PC-9 (cell line): ENCODE measurements at regions not wholly inside any gene's neighbourhood (a gene's known extent, or its start where the extent isn't known, plus 50 kb on each side); places are given as distances from the start of the nearest gene placed in this dataset.

Source experiments
- BruUV-seq: library from RNA; stranded (reverse); fragments of 400-500 nt; replicated peaks from 2 replicates; lab custom pipeline; 2021; lab: Mats Ljungman, UMichigan
- CTCF ChIA-PET: fragments of 300-600 bp; sonication (Branson Sonifier 250); formaldehyde crosslinking; loops from one replicate; lab custom pipeline; 2022; ENCODE audit warnings: antibody characterized with exemption; lab: Charles Lee
- POLR2A ChIA-PET: fragments of 300-600 bp; sonication (Branson Sonifier 250); formaldehyde crosslinking; loops from one replicate; lab custom pipeline; 2022; ENCODE audit warnings: antibody characterized with exemption; ENCODE audit not compliant: unreplicated experiment; lab: Charles Lee
- DNase-seq, 2 experiments: peaks; one replicate each; pipeline versions ENCODE4 v3.0.0 to v3.0.0-alpha.2; 2015 to 2022; ENCODE audit warnings: mixed read lengths in 1 of 2
- H2AFZ ChIP-seq: fragments of 200-600 bp; sonication (generic); 2 replicates; pipeline ENCODE4 v1.8.1; 2017; ENCODE audit warnings: antibody characterized with exemption
- H3F3A ChIP-seq: fragments of 200-600 bp; sonication (generic); 2 replicates; pipeline ENCODE4 v1.8.1; 2017; ENCODE audit warnings: antibody characterized with exemption, mild to moderate bottlenecking, low read depth; ENCODE audit not compliant: insufficient read depth
- H3K27ac ChIP-seq: fragments of 200-600 bp; sonication (generic); 2 replicates; pipeline ENCODE4 v1.6.1; 2016; ENCODE audit warnings: mixed run types
- H3K27me3 ChIP-seq: fragments of 200-600 bp; sonication (generic); 2 replicates; pipeline ENCODE4 v1.6.1; 2016; ENCODE audit warnings: low read depth, mixed run types; ENCODE audit not compliant: insufficient read depth
- H3K36me3 ChIP-seq: fragments of 200-600 bp; sonication (generic); 2 replicates; pipeline ENCODE4 v1.6.1; 2016; ENCODE audit warnings: low read depth, mixed run types
- H3K4me1 ChIP-seq: fragments of 200-600 bp; sonication (generic); replicated peaks from 2 replicates; pipeline ENCODE4 v1.6.1; 2016; ENCODE audit warnings: mixed run types; ENCODE audit not compliant: insufficient read depth
- H3K4me2 ChIP-seq: fragments of 200-600 bp; sonication (generic); 2 replicates; pipeline ENCODE4 v1.6.1; 2017; ENCODE audit warnings: mixed run types
- H3K4me3 ChIP-seq: fragments of 200-600 bp; sonication (generic); 2 replicates; pipeline ENCODE4 v1.6.1; 2016; ENCODE audit warnings: mixed run types
- H3K79me2 ChIP-seq: fragments of 200-600 bp; sonication (generic); 2 replicates; pipeline ENCODE4 v1.6.1; 2017; ENCODE audit warnings: low read depth, mixed run types
- H3K9me2 ChIP-seq: fragments of 200-600 bp; sonication (generic); 2 replicates; pipeline ENCODE4 v1.8.1; 2017; ENCODE audit warnings: mild to moderate bottlenecking; ENCODE audit not compliant: insufficient read depth
- H3K9me3 ChIP-seq: fragments of 200-600 bp; sonication (generic); 2 replicates; pipeline ENCODE4 v1.8.1; 2016; ENCODE audit warnings: low read depth; ENCODE audit not compliant: insufficient read depth
- H4K20me1 ChIP-seq: fragments of 200-600 bp; sonication (generic); 2 replicates; pipeline ENCODE4 v1.8.1; 2017; ENCODE audit not compliant: insufficient read depth
- CTCF ChIP-seq: fragments of 200-600 bp; sonication (generic); conservative IDR thresholded peaks from 2 replicates; pipeline ENCODE4 v1.6.1; 2017; ENCODE audit warnings: mixed run types, antibody characterized with exemption, mild to moderate bottlenecking, moderate library complexity
- EZH2 ChIP-seq: fragments of 200-600 bp; sonication (generic); IDR thresholded peaks from 2 replicates; pipeline ENCODE4 v1.8.0; 2017; ENCODE audit warnings: antibody characterized with exemption, low read depth
- intact Hi-C: fragments of 100-400 bp; cut with micrococcal nuclease; formaldehyde crosslinking; loops from one replicate; pipeline ENCODE4 v1.10.0; 2022; ENCODE audit not compliant: unreplicated experiment

GRCh38 chr3:44120721-44121582 is 120.7 kb upstream of the TOPAZ1 start:
- Histone ChIP-seq H3K4me1 (no peaks in the 10 kb centered on the region), H4K20me1 (no peaks in the 10 kb centered on the region), H3K79me2 (no peaks in the 10 kb centered on the region), H3K4me3 (no peak overlapping the region), H2AFZ (no peak overlapping the region), H3K9me2 (no peaks in the 10 kb centered on the region), H3K36me3 (no peaks in the 10 kb centered on the region), H3K9me3 (no peaks in the 10 kb centered on the region), H3F3A (peaks cover 14% of the 10 kb centered on the region; the same call in 1 of the 2 replicates), H3K4me2 (no peak overlapping the region), H3K27me3 (no peaks in the 10 kb centered on the region), H3K27ac (no peak overlapping the region)
- POLR2A ChIA-PET, result interaction anchor here (0.6 kb wide), 1 partner anchor 113 kb away, joined by 4 read pairs; no protein-coding TSS in a partner anchor
- TSS peak; percentile 2 for BruUV-seq
- CTCF ChIA-PET, result no interaction called here
- intact Hi-C loops, result no loop called here
- no peak for DNase-seq
- TF ChIP-seq CTCF (no peak), EZH2 (no peak)

- ChIA-PET POLR2A (no interaction called here), CTCF (no interaction called here)
- Histone ChIP-seq H3K4me2 (no peak overlapping the region), H3K36me3 (no peaks in the 10 kb centered on the region), H3F3A (peaks cover 10% of the 10 kb centered on the region; the same call in 1 of the 2 replicates), H3K4me3 (no peak overlapping the region), H3K27ac (no peak overlapping the region), H4K20me1 (no peaks in the 10 kb centered on the region), H3K79me2 (no peaks in the 10 kb centered on the region), H3K9me3 (no peaks in the 10 kb centered on the region), H2AFZ (no peak overlapping the region), H3K9me2 (no peaks in the 10 kb centered on the region), H3K4me1 (no peaks in the 10 kb centered on the region), H3K27me3 (no peaks in the 10 kb centered on the region)
- no TSS peak for BruUV-seq
- no peak for DNase-seq
- intact Hi-C loops, result no loop called here
- no peak for TF ChIP-seq EZH2
- TF ChIP-seq CTCF, result no peak
These were observed 116.4 kb upstream of the TOPAZ1 start for GRCh38 chr3:44125246-44125645.

GRCh38 chr3:44125882-44126281 is 115.8 kb upstream of the TOPAZ1 start:
- Histone ChIP-seq H2AFZ (no peak overlapping the region), H3K9me2 (no peaks in the 10 kb centered on the region), H3K4me1 (no peaks in the 10 kb centered on the region), H4K20me1 (no peaks in the 10 kb centered on the region), H3F3A (peaks cover 6% of the 10 kb centered on the region; the same call in 1 of the 2 replicates), H3K36me3 (no peaks in the 10 kb centered on the region), H3K4me3 (no peak overlapping the region), H3K4me2 (no peak overlapping the region), H3K9me3 (no peaks in the 10 kb centered on the region), H3K27ac (no peak overlapping the region), H3K79me2 (no peaks in the 10 kb centered on the region), H3K27me3 (no peaks in the 10 kb centered on the region)
- no TSS peak for BruUV-seq
- ChIA-PET POLR2A (no interaction called here), CTCF (no interaction called here)
- TF ChIP-seq EZH2 (no peak), CTCF (no peak)
- intact Hi-C loops, result no loop called here
- no peak for DNase-seq
